Activated CD4-positive, alpha-beta memory T cell treated with anti-CD3 and anti-CD28 coated beads, Interleukin-2, amount 10 ng/mL, durations not matched to agents 7 days and 5 days (primary cell): ENCODE measurements at regions not wholly inside any gene's neighbourhood (a gene's known extent, or its start where the extent isn't known, plus 50 kb on each side); places are given as distances from the start of the nearest gene placed in this dataset.
"Not testable (repeated sequence)": the region's sequence is repeated elsewhere in the genome, so short reads cannot be mapped to it uniquely, and the experiment has no call there.

Experiments
- CTCF ChIA-PET: fragments of 350-600 bp; sonication (Branson Sonifier 250); formaldehyde crosslinking; loops from one replicate; lab custom pipeline; 2021; ENCODE audit warnings: antibody characterized with exemption, inconsistent platforms; lab: Charles Lee
- POLR2A ChIA-PET: fragments of 350-600 bp; sonication (Branson Sonifier 250); formaldehyde crosslinking; loops from one replicate; lab custom pipeline; 2021; ENCODE audit warnings: antibody characterized with exemption; lab: Charles Lee
- DNase-seq: peaks from one replicate; pipeline ENCODE4 v3.0.0-alpha.2; 2020
- H3K27ac Mint-ChIP-seq: one replicate; pipeline ENCODE4 v1.8.0; 2021; ENCODE audit warnings: mild to moderate bottlenecking, mixed read lengths
- H3K27me3 Mint-ChIP-seq: one replicate; pipeline ENCODE4 v1.8.0; 2021; ENCODE audit warnings: mixed read lengths
- H3K36me3 Mint-ChIP-seq: one replicate; pipeline ENCODE4 v1.8.0; 2021; ENCODE audit warnings: low read depth, mixed read lengths
- H3K4me1 Mint-ChIP-seq: one replicate; pipeline ENCODE4 v1.8.0; 2021; ENCODE audit warnings: mixed read lengths
- H3K4me3 Mint-ChIP-seq: one replicate; pipeline ENCODE4 v1.8.0; 2021; ENCODE audit warnings: mild to moderate bottlenecking, mixed read lengths
- H3K9me3 Mint-ChIP-seq: one replicate; pipeline ENCODE4 v1.8.0; 2021; ENCODE audit warnings: mixed read lengths

DNA sequence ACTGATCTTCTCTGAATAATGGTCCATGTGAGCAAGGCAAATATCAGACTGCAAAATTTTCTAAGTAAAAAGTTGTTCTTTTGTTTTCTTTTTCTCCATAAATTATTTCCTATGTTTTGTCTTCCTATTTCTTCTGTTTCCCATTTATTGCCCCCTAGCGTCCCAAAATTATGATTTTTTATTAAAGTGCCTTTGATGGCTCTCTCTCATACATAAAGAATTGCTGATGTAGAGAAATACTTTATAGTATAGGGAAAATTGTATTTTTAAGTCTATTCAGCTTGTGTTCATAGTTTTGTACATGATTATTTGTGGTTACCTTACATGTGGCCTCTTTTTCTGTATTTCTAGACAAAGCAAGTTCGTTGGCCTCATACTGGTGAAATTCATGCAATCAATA, 1031.2 kb downstream of the EFNA5 start:
- no peaks in the 10 kb centered on the region for H3K4me1 Mint-ChIP-seq
- H3K4me3 Mint-ChIP-seq = no peak overlapping the region
- peaks cover 6% of the 10 kb centered on the region for H3K9me3 Mint-ChIP-seq
- H3K27ac Mint-ChIP-seq = no peak overlapping the region
- no peaks in the 10 kb centered on the region for H3K36me3 Mint-ChIP-seq
- ChIA-PET CTCF (no interaction called here), POLR2A (no interaction called here)
- no peaks in the 10 kb centered on the region for H3K27me3 Mint-ChIP-seq
- no peak for DNase-seq

DNA sequence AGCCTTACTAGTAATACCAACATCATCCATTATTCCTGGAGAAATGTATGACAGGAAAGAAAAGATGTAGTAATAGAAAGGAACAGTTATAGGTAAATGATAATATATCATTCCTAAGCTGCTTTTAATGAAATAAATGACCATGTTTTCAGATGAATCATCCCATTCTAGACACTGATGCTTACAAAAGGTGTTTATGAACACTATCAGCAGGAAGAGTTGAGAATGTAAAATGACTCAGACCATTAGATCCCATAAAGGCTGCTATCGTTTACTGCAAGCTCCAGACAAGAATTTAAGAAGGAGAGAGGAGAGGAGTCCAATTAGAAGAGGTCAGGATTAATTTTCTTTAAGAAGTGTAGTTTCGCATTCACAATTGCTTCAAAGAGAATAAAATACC, 1033.5 kb downstream of the EFNA5 start:
- Mint-ChIP-seq H3K4me1 (no peaks in the 10 kb centered on the region), H3K27ac (no peak overlapping the region), H3K27me3 (no peaks in the 10 kb centered on the region), H3K36me3 (no peaks in the 10 kb centered on the region), H3K4me3 (no peak overlapping the region), H3K9me3 (peaks cover 6% of the 10 kb centered on the region)
- DNase-seq = no peak
- CTCF ChIA-PET = no interaction called here
- POLR2A ChIA-PET = no interaction called here

- Mint-ChIP-seq H3K36me3 (no peaks in the 10 kb centered on the region), H3K27me3 (no peaks in the 10 kb centered on the region)
- CTCF ChIA-PET = no interaction called here
Observed at GRCh38 chr5:106634375-106634774, 1036.4 kb downstream of the EFNA5 start.

DNA sequence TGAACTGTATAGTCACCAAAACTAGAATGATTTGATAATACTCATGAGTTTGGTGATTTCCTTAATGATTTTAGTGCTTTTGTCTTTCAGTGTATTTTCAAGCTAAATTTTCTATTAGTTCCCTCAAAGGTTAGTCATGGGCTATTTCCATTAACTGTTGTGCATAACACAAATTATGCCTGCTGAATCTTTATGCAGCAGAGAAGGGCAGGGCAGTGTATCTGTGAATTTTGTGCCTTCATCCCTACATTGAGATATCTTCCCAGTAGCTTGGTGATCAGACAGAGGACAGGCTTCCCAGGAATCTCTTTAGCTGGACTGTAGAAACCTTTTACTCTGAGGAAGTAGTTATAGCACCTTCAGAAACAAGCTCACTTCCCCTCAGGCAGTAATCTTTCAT, 1036.9 kb downstream of the EFNA5 start:
- H3K4me1 Mint-ChIP-seq = no peaks in the 10 kb centered on the region
- DNase-seq = no peak
- H3K27ac Mint-ChIP-seq = no peak overlapping the region
- peaks cover 10% of the 10 kb centered on the region for H3K9me3 Mint-ChIP-seq
- no peak overlapping the region for H3K4me3 Mint-ChIP-seq
- ChIA-PET POLR2A (no interaction called here), CTCF (no interaction called here)
- no peaks in the 10 kb centered on the region for H3K36me3 Mint-ChIP-seq
- no peaks in the 10 kb centered on the region for H3K27me3 Mint-ChIP-seq

More at GRCh38 chr5:106634375-106634774, 1036.4 kb downstream of the EFNA5 start:
- POLR2A ChIA-PET = no interaction called here
- Mint-ChIP-seq H3K27ac (no peak overlapping the region), H3K4me1 (no peaks in the 10 kb centered on the region), H3K4me3 (no peak overlapping the region), H3K9me3 (peaks cover 9% of the 10 kb centered on the region)
- no peak for DNase-seq

- H3K9me3 Mint-ChIP-seq = peaks cover 17% of the 10 kb centered on the region
- POLR2A ChIA-PET, DNase-seq: not testable (repeated sequence)
Observed at GRCh38 chr5:106628456-106628855, 1042.3 kb downstream of the EFNA5 start.

GRCh38 chr5:106610041-106610440, 1060.7 kb downstream of the EFNA5 start:
- H3K36me3 Mint-ChIP-seq = no peaks in the 10 kb centered on the region
- no peaks in the 10 kb centered on the region for H3K9me3 Mint-ChIP-seq
- ChIA-PET CTCF (no interaction called here), POLR2A (no interaction called here)
- no peak for DNase-seq
- H3K27ac Mint-ChIP-seq = no peak overlapping the region
- H3K27me3 Mint-ChIP-seq = no peaks in the 10 kb centered on the region
- no peaks in the 10 kb centered on the region for H3K4me1 Mint-ChIP-seq
- H3K4me3 Mint-ChIP-seq = no peak overlapping the region

More at GRCh38 chr5:106628456-106628855, 1042.3 kb downstream of the EFNA5 start:
- CTCF ChIA-PET, H3K27ac Mint-ChIP-seq, H3K36me3 Mint-ChIP-seq, H3K27me3 Mint-ChIP-seq, H3K4me3 Mint-ChIP-seq, H3K4me1 Mint-ChIP-seq: not testable (repeated sequence)

DNA sequence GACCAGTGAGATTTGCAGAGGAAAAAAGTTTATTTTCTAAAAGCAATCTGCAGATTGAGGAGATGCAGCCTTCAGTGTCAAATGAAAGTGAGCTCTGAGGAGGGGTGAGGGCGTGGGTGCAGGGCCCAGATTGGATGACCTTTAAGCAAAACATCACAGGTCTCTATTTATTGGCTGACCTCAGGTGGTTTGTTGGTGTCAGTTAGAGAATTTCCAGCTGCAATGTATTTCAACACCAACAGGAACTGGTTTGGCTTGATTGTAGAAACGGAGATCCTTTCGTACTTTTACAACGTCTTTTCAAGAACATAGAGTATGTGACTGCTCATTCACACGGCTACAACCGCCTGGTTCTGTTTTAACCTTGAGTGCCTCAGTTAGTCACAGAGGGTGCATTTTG, 1069.1 kb downstream of the EFNA5 start:
- no peak for DNase-seq
- Mint-ChIP-seq H3K9me3 (peaks cover 10% of the 10 kb centered on the region), H3K4me1 (no peaks in the 10 kb centered on the region), H3K4me3 (no peak overlapping the region), H3K27ac (no peak overlapping the region), H3K36me3 (no peaks in the 10 kb centered on the region), H3K27me3 (no peaks in the 10 kb centered on the region)
- ChIA-PET POLR2A (no interaction called here), CTCF (no interaction called here)

- H3K36me3 Mint-ChIP-seq = no peaks in the 10 kb centered on the region
- peaks cover 11% of the 10 kb centered on the region for H3K9me3 Mint-ChIP-seq
- POLR2A ChIA-PET = no interaction called here
- H3K27me3 Mint-ChIP-seq = no peaks in the 10 kb centered on the region
- no peaks in the 10 kb centered on the region for H3K4me1 Mint-ChIP-seq
- DNase-seq = no peak
- no peak overlapping the region for H3K4me3 Mint-ChIP-seq
- CTCF ChIA-PET = no interaction called here
- H3K27ac Mint-ChIP-seq = no peak overlapping the region
Observed at GRCh38 chr5:106600803-106601202, 1069.9 kb downstream of the EFNA5 start.

DNA sequence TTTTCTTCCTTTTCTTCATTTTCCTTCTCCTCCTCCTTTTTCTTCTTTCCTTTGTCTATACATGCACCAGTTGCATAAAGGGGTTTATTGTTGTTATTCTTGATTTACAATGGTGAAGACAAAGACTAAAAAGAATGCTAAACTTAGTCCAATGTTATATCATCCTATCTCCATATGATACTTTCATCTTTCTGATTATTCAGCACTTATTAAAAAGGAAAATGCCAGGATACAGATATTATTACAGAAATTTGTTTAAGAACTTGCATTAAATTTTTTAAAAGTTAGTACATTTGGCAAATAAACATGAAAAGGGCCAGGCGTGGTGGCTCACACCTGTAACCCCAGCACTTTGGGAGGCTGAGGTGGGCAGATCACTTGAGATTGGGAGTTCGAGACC, 1074.9 kb downstream of the EFNA5 start:
- Mint-ChIP-seq H3K4me1 (no peaks in the 10 kb centered on the region), H3K9me3 (peaks cover 11% of the 10 kb centered on the region), H3K4me3 (no peak overlapping the region), H3K36me3 (no peaks in the 10 kb centered on the region), H3K27ac (no peak overlapping the region), H3K27me3 (no peaks in the 10 kb centered on the region)
- ChIA-PET CTCF (interaction anchor here (0.6 kb wide), 1 partner anchor 588 kb away, joined by 3 read pairs; no protein-coding TSS in a partner anchor), POLR2A (no interaction called here)
- DNase-seq = no peak

DNA sequence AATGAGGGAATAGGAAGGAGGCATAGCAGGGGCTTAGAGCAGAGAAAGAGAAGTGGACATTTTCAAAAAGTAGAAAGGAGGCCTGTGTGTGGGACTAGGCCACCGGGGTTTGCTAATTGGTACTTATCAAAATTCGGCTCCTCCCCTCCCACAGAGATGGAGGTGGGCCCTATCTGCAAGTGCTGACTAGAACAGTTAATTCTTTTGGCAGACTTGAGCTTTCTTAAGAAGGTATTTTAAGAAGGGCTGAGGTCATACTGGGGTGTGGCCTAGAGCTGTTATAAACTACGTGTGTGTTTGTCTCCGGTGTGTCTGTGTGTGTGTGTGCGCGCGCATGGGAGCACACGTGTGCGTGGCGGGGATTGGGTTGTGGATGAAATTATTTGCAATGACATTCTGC, 1086.5 kb downstream of the EFNA5 start:
- no peak overlapping the region for H3K27ac Mint-ChIP-seq
- no peaks in the 10 kb centered on the region for H3K9me3 Mint-ChIP-seq
- no peaks in the 10 kb centered on the region for H3K4me1 Mint-ChIP-seq
- ChIA-PET CTCF (no interaction called here), POLR2A (no interaction called here)
- no peaks in the 10 kb centered on the region for H3K27me3 Mint-ChIP-seq
- H3K4me3 Mint-ChIP-seq = no peak overlapping the region
- no peaks in the 10 kb centered on the region for H3K36me3 Mint-ChIP-seq
- DNase-seq = no peak

DNA sequence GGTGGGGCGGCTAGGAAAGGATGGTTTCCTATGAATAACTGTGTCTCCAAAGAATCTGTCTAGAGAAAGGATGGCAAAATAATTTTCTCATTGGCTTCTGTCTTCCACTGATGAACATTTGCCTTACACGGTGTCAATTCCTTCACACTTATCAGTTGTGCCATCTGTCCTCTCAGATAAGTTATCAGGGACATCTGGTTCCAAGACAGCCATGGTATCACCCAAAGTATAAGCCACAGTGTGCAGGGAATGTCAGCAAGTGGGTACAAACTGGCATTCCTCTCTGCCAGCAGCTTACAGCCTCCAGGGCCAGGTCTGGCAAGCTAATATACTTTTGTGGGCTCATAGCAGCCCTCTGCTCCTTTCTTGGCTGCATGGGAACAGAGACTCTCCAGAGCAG, 1092.0 kb downstream of the EFNA5 start:
- H3K27me3 Mint-ChIP-seq = no peaks in the 10 kb centered on the region
- CTCF ChIA-PET = no interaction called here
- no peak for DNase-seq
- no peaks in the 10 kb centered on the region for H3K36me3 Mint-ChIP-seq
- POLR2A ChIA-PET = no interaction called here
- no peak overlapping the region for H3K27ac Mint-ChIP-seq
- no peaks in the 10 kb centered on the region for H3K4me1 Mint-ChIP-seq
- H3K9me3 Mint-ChIP-seq = peaks cover 5% of the 10 kb centered on the region
- no peak overlapping the region for H3K4me3 Mint-ChIP-seq

DNA sequence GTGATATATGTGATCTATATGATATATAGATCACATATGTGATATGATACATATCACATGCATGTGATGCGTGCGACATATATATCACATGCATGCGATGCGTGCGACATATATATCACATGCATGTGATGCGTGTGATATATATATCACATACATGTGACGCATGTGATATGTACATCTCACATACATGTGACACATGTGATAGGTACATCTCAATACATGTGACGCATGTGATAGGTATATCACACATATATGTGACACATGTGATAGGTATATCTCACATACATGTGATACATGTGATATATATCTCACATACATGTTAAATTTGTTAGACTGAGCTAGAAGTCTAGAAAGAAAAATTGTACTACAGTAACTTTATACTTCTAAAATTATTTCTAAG, 1095.9 kb downstream of the EFNA5 start:
- DNase-seq = no peak
- H3K4me3 Mint-ChIP-seq = no peak overlapping the region
- ChIA-PET CTCF (no interaction called here), POLR2A (no interaction called here)
- H3K4me1 Mint-ChIP-seq = no peaks in the 10 kb centered on the region
- H3K27ac Mint-ChIP-seq = no peak overlapping the region
- H3K36me3 Mint-ChIP-seq = no peaks in the 10 kb centered on the region
- peaks cover 5% of the 10 kb centered on the region for H3K9me3 Mint-ChIP-seq
- no peaks in the 10 kb centered on the region for H3K27me3 Mint-ChIP-seq

GRCh38 chr5:106566031-106566430, 1104.7 kb downstream of the EFNA5 start:
- H3K27me3 Mint-ChIP-seq = no peaks in the 10 kb centered on the region
- ChIA-PET CTCF (no interaction called here), POLR2A (no interaction called here)
- H3K4me3 Mint-ChIP-seq = no peak overlapping the region
- DNase-seq = no peak
- no peak overlapping the region for H3K27ac Mint-ChIP-seq
- H3K9me3 Mint-ChIP-seq = no peaks in the 10 kb centered on the region
- no peaks in the 10 kb centered on the region for H3K4me1 Mint-ChIP-seq
- H3K36me3 Mint-ChIP-seq = no peaks in the 10 kb centered on the region

DNA sequence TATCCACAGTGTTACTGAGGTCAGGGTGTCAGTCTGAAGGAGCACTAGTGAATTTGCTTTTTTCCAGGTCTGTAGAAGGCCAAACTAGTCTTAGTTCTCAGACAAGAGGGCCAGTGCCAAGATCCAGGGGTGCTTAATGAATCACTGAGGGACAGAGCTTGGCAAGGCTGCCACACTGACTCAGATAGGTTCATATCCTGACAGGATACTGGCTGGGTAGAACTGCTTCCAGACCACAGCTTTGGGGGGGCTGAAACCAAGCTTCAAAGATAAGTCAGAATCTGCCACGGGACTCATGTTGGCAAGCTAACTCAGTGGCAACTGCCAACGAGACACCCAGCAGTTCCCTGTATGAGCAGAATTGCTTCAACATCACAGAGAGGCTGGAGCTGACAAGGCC, 1125.4 kb downstream of the EFNA5 start:
- no peak overlapping the region for H3K4me3 Mint-ChIP-seq
- no peaks in the 10 kb centered on the region for H3K27me3 Mint-ChIP-seq
- H3K4me1 Mint-ChIP-seq = no peaks in the 10 kb centered on the region
- H3K36me3 Mint-ChIP-seq = no peaks in the 10 kb centered on the region
- CTCF ChIA-PET = no interaction called here
- POLR2A ChIA-PET = no interaction called here
- no peak for DNase-seq
- H3K27ac Mint-ChIP-seq = no peak overlapping the region
- H3K9me3 Mint-ChIP-seq = peaks cover 32% of the 10 kb centered on the region

- H3K27ac Mint-ChIP-seq = no peak overlapping the region
- peaks cover 29% of the 10 kb centered on the region for H3K9me3 Mint-ChIP-seq
- POLR2A ChIA-PET = no interaction called here
- CTCF ChIA-PET = no interaction called here
- H3K4me1 Mint-ChIP-seq = no peaks in the 10 kb centered on the region
- H3K4me3 Mint-ChIP-seq = no peak overlapping the region
- no peak for DNase-seq
- no peaks in the 10 kb centered on the region for H3K36me3 Mint-ChIP-seq
- H3K27me3 Mint-ChIP-seq = no peaks in the 10 kb centered on the region
Observed at GRCh38 chr5:106543330-106543729, 1127.4 kb downstream of the EFNA5 start.
